Endothelial cell of umbilical vein (primary cell): ENCODE measurements at regions not wholly inside any gene's neighbourhood (a gene's known extent, or its start where the extent isn't known, plus 50 kb on each side); places are given as distances from the start of the nearest gene placed in this dataset.

Experiments
- POLR2A ChIP-seq: IDR thresholded peaks from 2 replicates; pipeline ENCODE4 v1.6.1; 2012; ENCODE audit warnings: low read depth, mild to moderate bottlenecking, control low read depth, low read length
- TF ChIP-seq, protein P1 (sequence below): IDR thresholded peaks from 2 replicates; pipeline ENCODE4 v1.6.1; 2011; ENCODE audit not compliant: insufficient read depth, insufficient read length

GRCh38 chr18:10201659-10202058 is 252.8 kb upstream of the APCDD1 start:
- TF ChIP-seq, protein P1, sequence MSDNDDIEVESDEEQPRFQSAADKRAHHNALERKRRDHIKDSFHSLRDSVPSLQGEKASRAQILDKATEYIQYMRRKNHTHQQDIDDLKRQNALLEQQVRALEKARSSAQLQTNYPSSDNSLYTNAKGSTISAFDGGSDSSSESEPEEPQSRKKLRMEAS = no peak
- TF ChIP-seq POLR2A = no peak
